ENCODE measurements at regions not wholly inside any gene's neighbourhood (a gene's known extent, or its start where the extent isn't known, plus 50 kb on each side); places are given as distances from the start of the nearest gene placed in this dataset.

GRCh38 chr16:9279291-9280068, 188.0 kb downstream of the HAPSTR1 start (continued):
- TF ChIP-seq ZNF639 (tag by site-specific recombination; IDR thresholded peaks at IDR 0.05), result no peak

GRCh38 chr16:9280069-9280466, 188.6 kb downstream of the HAPSTR1 start:
- Histone ChIP-seq H3K4me1 (ENCODE audit: control insufficient read depth, insufficient read depth, low read length) (no peaks in the 10 kb centered on the region), H3K27ac (ENCODE audit: extremely low read depth, low read depth, low read length) (no peak overlapping the region), H3K36me3 (ENCODE audit: control insufficient read depth in 2 of 2, insufficient read depth in 1 of 2, low read length in 2 of 2) (no peaks in the 10 kb centered on the region), H3K9me3 (ENCODE audit: control insufficient read depth, insufficient read depth, low read depth, low read length) (no peaks in the 10 kb centered on the region), H3K4me3 (ENCODE audit: low read depth, low read length) (no peak overlapping the region)
- POLR2A ChIA-PET, result no interaction called here
- TF ChIP-seq ZNF521 (tag by site-specific recombination; IDR thresholded peaks at IDR 0.05) (no peak), ZNF202 (tag by site-specific recombination; IDR thresholded peaks at IDR 0.05; ENCODE audit: borderline replicate concordance) (no peak), PRDM4 (tag by site-specific recombination; IDR thresholded peaks at IDR 0.05) (no peak), ZNF513 (tag by site-specific recombination; IDR thresholded peaks at IDR 0.05) (no peak), ZBTB20 (tag by site-specific recombination; IDR thresholded peaks at IDR 0.05) (no peak), EGR2 (tag by site-specific recombination; IDR thresholded peaks at IDR 0.05; ENCODE audit: low read depth) (no peak), ZNF362 (tag by site-specific recombination; IDR thresholded peaks at IDR 0.05) (no peak)
- CTCF ChIA-PET, result interaction anchor here (0.6 to 1.2 kb wide), 3 partner anchors 24 to 269 kb away, joined by 3 to 4 read pairs (median 3); no protein-coding TSS in a partner anchor

GRCh38 chr16:9286930-9287329, 195.5 kb downstream of the HAPSTR1 start:
- H3K9me3 ChIP-seq (ENCODE audit: control insufficient read depth, insufficient read depth, low read depth, low read length), result no peaks in the 10 kb centered on the region
- H3K36me3 ChIP-seq (ENCODE audit: control insufficient read depth in 2 of 2, insufficient read depth in 1 of 2, low read length in 2 of 2), result no peaks in the 10 kb centered on the region
- POLR2A ChIA-PET, result no interaction called here
- TF ChIP-seq GFI1B (tag by site-specific recombination; IDR thresholded peaks at IDR 0.05) (no peak), ZNF830 (tag by site-specific recombination; IDR thresholded peaks at IDR 0.05; ENCODE audit: low read depth) (no peak), ZNF518A (tag by site-specific recombination; conservative IDR thresholded peaks at IDR 0.05; ENCODE audit: low read depth) (no peak), PRDM6 (tag by site-specific recombination; IDR thresholded peaks at IDR 0.05) (no peak), MYNN (tag by site-specific recombination; IDR thresholded peaks at IDR 0.05; ENCODE audit: borderline replicate concordance) (no peak), ZNF626 (tag by site-specific recombination; IDR thresholded peaks at IDR 0.05) (no peak), ZNF16 (tag by site-specific recombination; IDR thresholded peaks at IDR 0.05; ENCODE audit: low read depth) (no peak), PRDM1 (tag by site-specific recombination; IDR thresholded peaks at IDR 0.05) (no peak), ZNF184 (tag by site-specific recombination; IDR thresholded peaks at IDR 0.05) (no peak), SP3 (tag by site-specific recombination; IDR thresholded peaks at IDR 0.05) (no peak), ZNF112 (tag by site-specific recombination; IDR thresholded peaks at IDR 0.05) (no peak)
- CTCF ChIA-PET, result interaction anchor here (0.5 kb wide), 1 partner anchor 896 kb away, joined by 3 read pairs; no protein-coding TSS in a partner anchor
- no peaks in the 10 kb centered on the region for H3K4me1 ChIP-seq (ENCODE audit: control insufficient read depth, insufficient read depth, low read length)
- H3K27ac ChIP-seq (ENCODE audit: extremely low read depth, low read depth, low read length), result no peak overlapping the region
- no peak overlapping the region for H3K4me3 ChIP-seq (ENCODE audit: low read depth, low read length)
